ENCODE measurements at regions not wholly inside any gene's neighbourhood (a gene's known extent, or its start where the extent isn't known, plus 50 kb on each side); places are given as distances from the start of the nearest gene placed in this dataset.
A peak's percentile ranks its signal among the peaks of the same experiment; 100 is the strongest.
"Not testable (repeated sequence)": the region's sequence is repeated elsewhere in the genome, so short reads cannot be mapped to it uniquely, and the experiment has no call there.

- no peak for DNase-seq (ENCODE audit: low read depth)
Observed at GRCh38 chr7:118801366-118801765, 576.9 kb downstream of the ANKRD7 start.

- DNase-seq (ENCODE audit: low read depth), result no peak
Observed at GRCh38 chr7:118802726-118803125, 578.2 kb downstream of the ANKRD7 start.

- no peak for DNase-seq (ENCODE audit: low read depth)
Observed at GRCh38 chr7:118826246-118826645, 601.7 kb downstream of the ANKRD7 start.

DNA sequence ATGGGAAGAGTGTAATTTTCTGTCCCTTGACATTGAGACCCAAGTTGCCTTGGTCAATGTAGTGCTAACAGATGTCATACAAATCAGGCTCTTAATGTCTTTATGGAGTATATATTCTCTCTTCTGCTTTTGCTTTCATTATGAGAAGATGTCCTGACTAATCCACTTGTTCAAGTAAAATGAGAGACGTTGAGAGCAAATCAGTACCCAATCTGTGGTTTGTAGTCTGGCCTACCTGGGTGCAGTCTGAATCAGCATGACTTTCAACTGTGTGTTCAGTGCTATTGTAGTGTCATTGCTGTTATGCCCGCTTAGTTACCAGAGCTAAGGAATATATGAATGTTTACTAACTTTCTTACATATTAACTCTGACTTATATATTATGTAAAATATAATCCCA lies 612.4 kb downstream of the ANKRD7 start:
- DNase-seq (ENCODE audit: low read depth), result no peak

GRCh38 chr7:118839515-118839914 lies 615.0 kb downstream of the ANKRD7 start:
- DNase-seq (ENCODE audit: low read depth), result no peak

DNA sequence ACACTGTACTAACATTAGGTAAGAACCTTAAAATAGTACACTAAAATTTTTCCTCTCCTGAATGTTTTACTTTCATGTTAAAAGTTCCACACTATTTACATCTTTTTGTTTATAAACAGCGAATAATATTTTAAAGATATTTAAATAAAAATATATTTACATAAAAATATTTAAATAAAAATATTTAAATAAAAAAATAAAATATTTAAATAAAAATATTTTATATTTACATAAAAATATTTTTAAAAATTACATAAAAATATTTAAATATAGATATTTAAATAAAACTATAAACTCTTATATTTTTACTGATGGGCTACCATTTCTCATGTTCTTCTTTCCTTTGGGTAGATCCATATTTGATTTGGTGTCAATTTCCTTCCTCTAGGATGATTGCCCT lies 619.0 kb downstream of the ANKRD7 start:
- DNase-seq (ENCODE audit: low read depth), result no peak

- DNase-seq (ENCODE audit: low read depth), result no peak
Observed at GRCh38 chr7:118844748-118845147, 620.2 kb downstream of the ANKRD7 start.

GRCh38 chr7:118845791-118846190 lies 621.3 kb downstream of the ANKRD7 start:
- no peak for DNase-seq (ENCODE audit: low read depth)

GRCh38 chr7:118846977-118847376 lies 622.5 kb downstream of the ANKRD7 start:
- DNase-seq (ENCODE audit: low read depth), result no peak

GRCh38 chr7:118855290-118855689 lies 630.8 kb downstream of the ANKRD7 start:
- DNase-seq (ENCODE audit: low read depth), result no peak

DNA sequence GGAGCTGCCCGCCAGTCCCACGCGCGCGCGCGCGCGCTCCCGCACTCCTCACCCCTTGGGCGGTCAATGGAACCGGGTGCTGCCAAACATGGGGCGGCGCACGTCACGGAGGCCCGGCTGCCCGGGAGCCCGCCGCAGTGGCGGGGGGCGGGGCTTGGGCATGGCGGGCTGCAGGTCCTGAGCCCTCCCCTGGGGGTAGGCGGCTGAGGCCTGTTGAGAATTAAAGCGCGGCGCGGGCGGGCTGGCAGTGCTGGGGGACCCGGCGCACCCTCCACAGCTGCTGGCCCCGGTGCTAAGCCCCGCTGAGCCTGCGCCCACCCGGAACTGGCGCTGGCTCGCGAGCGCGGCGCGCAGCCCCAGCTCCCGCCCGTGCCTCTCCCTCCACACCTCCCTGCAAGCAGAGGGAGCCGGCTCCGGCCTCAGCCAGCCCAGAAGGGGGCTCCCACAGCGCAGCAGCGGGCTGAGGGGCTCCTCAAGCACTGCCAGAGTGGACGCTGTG lies 634.2 kb downstream of the ANKRD7 start:
- DNase-seq (ENCODE audit: low read depth), result no peak

DNA sequence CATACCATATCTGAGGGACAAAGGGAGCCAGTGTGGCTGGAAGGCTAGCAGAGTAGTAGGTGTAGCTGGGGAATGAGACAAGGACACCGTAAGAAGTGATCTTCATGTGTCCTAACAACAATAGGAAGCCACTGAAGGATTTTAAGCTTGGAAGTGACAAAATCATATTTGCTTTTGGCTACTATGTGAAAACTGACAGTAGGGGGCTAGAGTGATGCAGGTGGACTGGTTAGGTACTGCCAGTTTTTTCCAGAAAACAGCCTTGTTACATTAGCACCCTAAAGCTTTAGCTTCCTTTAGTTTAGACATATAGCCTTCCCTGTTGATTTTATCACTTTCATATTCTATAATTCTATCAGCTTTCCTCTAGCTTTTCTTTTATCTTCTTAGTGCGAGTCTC lies 637.1 kb downstream of the ANKRD7 start:
- no peak for DNase-seq (ENCODE audit: low read depth)

- no peak for DNase-seq (ENCODE audit: low read depth)
Observed at GRCh38 chr7:118862740-118863139, 638.2 kb downstream of the ANKRD7 start.

DNA sequence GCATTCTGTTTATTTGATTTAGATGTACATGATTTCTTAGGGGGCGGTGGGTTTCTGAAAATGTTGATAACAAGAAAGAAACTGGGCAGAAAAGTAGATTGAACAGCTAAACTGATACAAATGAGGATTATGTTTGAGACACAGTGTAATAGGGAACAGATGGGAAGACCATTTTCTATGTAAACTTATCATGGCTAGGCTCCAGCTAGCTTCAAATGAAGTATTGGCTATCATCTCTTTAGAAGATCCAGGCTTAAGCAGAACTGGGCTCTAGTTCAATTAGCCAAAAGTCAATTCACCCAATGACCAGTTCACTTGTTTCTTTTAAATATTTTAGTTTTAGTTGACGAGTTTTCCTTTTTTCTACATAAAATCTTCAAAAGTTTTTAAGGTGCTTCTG lies 639.5 kb downstream of the ANKRD7 start:
- DNase-seq (ENCODE audit: low read depth), result peak; percentile 40

GRCh38 chr7:118867860-118868259 lies 643.4 kb downstream of the ANKRD7 start:
- no peak for DNase-seq (ENCODE audit: low read depth)

GRCh38 chr7:118869141-118869540 lies 644.6 kb downstream of the ANKRD7 start:
- not testable (repeated sequence) for DNase-seq (ENCODE audit: low read depth)

DNA sequence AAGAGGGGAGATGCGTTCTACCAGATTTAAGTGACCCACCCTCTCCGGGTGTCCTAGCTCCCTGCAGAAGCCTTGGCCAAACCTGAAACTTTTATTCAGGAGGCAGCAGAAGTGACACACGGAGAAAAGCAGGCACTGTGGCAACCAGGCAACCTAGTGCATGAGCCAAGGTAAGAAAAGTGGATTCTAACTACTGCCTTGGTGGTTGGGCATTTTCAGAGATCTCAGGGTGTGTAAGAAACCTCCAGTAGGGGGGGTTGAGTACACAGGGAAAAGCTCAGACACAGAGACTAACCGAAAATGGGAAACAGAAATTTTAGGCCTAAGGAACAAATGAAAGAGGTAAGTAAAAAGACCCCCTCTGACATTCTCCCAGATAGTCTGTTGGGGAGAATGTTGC lies 645.7 kb downstream of the ANKRD7 start:
- DNase-seq (ENCODE audit: low read depth), result no peak

GRCh38 chr7:118872568-118872967 lies 648.1 kb downstream of the ANKRD7 start:
- no peak for DNase-seq (ENCODE audit: low read depth)

- no peak for DNase-seq (ENCODE audit: low read depth)
Observed at GRCh38 chr7:118877187-118877586, 652.7 kb downstream of the ANKRD7 start.

GRCh38 chr7:118878336-118878735 lies 653.8 kb downstream of the ANKRD7 start:
- DNase-seq (ENCODE audit: low read depth), result no peak

DNA sequence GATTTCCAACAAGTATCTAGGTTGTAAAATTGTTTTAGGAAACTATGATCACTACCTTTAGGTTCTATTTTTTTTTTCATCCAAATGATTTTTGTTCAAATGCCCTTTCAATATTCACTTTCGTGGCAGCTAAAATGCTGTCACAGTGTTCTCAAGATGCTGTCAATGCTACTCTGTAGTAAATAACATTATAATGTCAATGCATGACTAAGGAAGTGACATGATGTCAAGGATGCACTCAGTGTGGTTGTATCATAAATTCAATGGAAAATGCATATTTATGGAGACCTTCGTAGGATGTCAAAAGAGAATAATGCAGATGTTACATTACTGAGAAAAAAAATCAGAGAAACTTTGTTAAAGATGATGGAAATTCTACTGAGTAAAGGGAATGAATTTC lies 673.8 kb downstream of the ANKRD7 start:
- no peak for DNase-seq (ENCODE audit: low read depth)

GRCh38 chr7:118902600-118902999 lies 678.1 kb downstream of the ANKRD7 start:
- DNase-seq (ENCODE audit: low read depth), result no peak

DNA sequence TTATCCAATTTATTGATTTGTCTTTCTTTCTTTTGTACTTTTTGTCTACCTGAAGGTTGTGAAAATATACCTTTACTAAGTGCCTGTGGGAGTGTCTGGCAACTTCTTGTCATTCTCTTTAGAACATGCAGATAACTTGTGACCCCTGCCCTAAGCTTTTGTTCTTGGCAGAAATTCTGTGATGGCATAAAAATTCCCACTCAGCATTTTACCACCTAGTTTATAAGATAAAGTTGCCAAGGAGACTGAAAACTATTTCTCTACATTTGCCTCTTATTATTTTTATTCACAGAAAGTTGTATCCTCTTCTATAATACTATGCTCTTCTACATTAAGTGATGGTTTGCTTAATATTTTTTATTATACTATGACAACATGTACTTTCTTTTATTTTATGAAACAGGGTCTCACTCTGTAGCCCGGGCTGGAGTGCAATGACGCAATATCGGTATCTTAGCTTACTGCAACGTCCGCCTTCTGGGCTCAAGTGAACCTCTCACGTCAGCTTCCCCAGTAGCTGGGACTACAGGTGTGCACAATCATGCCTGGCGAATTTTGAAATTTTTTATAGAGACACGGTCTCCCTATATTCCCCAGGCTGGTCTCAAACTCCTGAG lies 683.5 kb downstream of the ANKRD7 start:
- no peak for DNase-seq (ENCODE audit: low read depth)

GRCh38 chr7:118916120-118916519 lies 691.6 kb downstream of the ANKRD7 start:
- DNase-seq (ENCODE audit: low read depth), result not testable (repeated sequence)
